ENCODE measurements at regions not wholly inside any gene's neighbourhood (a gene's known extent, or its start where the extent isn't known, plus 50 kb on each side); places are given as distances from the start of the nearest gene placed in this dataset.

DNA sequence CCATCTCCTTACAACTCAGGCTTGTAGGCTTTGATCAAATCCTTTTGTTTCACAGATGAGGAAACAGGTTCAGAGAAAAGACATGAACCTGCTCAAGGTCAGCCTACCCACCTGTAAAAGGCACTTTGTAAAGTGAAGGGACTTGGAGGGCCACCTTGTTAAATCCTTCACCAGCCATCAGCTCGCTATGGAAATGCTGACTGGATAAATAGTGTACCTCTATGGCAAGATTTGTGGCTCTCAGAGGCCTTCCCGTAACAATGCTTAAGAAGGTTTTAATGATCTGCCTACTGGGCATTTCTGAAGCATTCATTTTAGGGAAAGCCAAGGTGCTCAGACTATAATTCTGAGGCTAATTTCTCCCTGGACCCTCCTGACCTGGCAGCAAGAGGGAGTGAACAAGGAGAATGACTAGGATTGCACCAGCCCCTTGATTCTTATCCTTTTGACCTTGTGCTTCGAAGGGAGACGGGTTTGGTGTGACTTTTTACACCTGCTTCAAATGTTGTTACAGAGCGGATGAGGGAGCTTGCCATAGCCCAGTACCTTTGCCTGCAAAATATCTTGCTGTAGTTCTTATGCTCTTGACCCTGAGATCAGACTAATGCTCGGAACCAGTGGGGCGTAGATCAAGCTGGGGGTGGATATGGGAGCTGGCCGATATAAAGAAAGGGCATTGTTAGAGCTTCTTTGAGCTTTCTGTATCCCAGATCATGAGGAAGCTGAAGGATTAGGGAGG, 90.9 kb upstream of the CXCR4 start:
- no peaks in the 10 kb centered on the region for H3K27me3 ChIP-seq (ENCODE audit: control insufficient read depth in 2 of 2, insufficient read depth in 2 of 2, low read length in 2 of 2)
- no peaks in the 10 kb centered on the region for H3K9me3 ChIP-seq (ENCODE audit: control insufficient read depth in 2 of 2, low read length in 2 of 2)
- no peak overlapping the region for H3K27ac ChIP-seq (ENCODE audit: low read depth in 2 of 2, low read length in 2 of 2)
- no peak overlapping the region for H3K9ac ChIP-seq (ENCODE audit: low read depth in 1 of 2, low read length in 2 of 2)
- H3K36me3 ChIP-seq (ENCODE audit: control insufficient read depth in 2 of 2, insufficient read depth in 2 of 2, low read length in 2 of 2), result no peaks in the 10 kb centered on the region
- no peak overlapping the region for H3K4me3 ChIP-seq (ENCODE audit: low read length in 2 of 2)
- H3K4me1 ChIP-seq (ENCODE audit: control insufficient read depth in 2 of 2, insufficient read depth in 2 of 2, low read length in 2 of 2), result no peaks in the 10 kb centered on the region

DNA sequence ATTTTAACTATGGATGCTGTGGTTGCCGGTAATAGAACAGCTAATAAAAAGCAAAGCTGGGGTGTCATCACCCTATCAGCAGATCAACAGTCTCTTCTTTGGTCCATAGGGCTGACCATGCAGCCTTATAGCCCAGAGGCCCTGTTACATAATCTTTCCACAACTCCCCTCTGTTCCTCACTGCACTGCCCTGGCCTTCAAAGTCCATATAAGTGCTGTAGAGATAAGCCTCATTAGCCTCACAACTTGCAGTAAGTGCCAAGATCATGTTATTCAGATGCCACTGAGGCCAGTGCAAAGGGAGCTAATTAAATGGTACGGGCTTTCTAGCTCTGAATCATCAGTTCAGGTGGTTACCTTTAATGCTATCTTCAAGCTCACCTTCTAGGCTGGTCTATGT, 89.7 kb upstream of the CXCR4 start:
- H3K27ac ChIP-seq (ENCODE audit: low read depth in 2 of 2, low read length in 2 of 2), result no peak overlapping the region
- H3K4me1 ChIP-seq (ENCODE audit: control insufficient read depth in 2 of 2, insufficient read depth in 2 of 2, low read length in 2 of 2), result no peaks in the 10 kb centered on the region
- no peaks in the 10 kb centered on the region for H3K36me3 ChIP-seq (ENCODE audit: control insufficient read depth in 2 of 2, insufficient read depth in 2 of 2, low read length in 2 of 2)
- no peaks in the 10 kb centered on the region for H3K27me3 ChIP-seq (ENCODE audit: control insufficient read depth in 2 of 2, insufficient read depth in 2 of 2, low read length in 2 of 2)
- no peaks in the 10 kb centered on the region for H3K9me3 ChIP-seq (ENCODE audit: control insufficient read depth in 2 of 2, low read length in 2 of 2)
- no peak overlapping the region for H3K9ac ChIP-seq (ENCODE audit: low read depth in 1 of 2, low read length in 2 of 2)
- H3K4me3 ChIP-seq (ENCODE audit: low read length in 2 of 2), result no peak overlapping the region

DNA sequence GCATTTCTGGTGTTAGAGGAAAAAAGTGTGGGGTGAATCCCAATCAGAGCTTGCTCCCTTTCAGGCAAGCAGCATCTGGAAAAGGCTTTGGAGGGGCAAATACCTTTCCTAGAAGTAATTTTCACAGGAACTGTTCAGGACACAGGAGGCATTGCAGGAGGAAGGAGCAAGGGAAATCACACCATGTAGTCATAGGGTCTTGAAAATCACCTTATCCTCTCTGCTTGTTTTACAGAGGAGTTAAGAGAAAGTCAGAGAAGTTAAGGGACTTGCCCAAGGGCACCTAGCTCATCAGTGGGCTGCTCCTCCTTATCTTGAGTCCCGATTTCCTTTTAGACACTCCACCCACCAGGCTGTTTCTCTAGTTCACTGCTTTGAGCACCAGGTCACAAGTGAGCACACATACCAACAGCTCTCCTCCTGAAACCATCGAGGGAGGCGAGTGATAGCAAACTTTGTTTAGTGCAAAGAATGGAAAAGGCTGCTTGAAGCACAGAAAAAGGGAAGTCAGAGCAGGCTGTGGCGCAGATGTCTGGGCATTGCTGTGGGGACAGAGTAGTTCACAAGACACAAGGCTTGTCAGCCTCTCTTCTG, 89.2 kb upstream of the CXCR4 start:
- Histone ChIP-seq H3K27ac (ENCODE audit: low read depth in 2 of 2, low read length in 2 of 2) (peak overlapping the region in 1 of 2 donors; percentile 43), H3K9me3 (ENCODE audit: control insufficient read depth in 2 of 2, low read length in 2 of 2) (no peaks in the 10 kb centered on the region), H3K36me3 (ENCODE audit: control insufficient read depth in 2 of 2, insufficient read depth in 2 of 2, low read length in 2 of 2) (no peaks in the 10 kb centered on the region), H3K4me1 (ENCODE audit: control insufficient read depth in 2 of 2, insufficient read depth in 2 of 2, low read length in 2 of 2) (no peaks in the 10 kb centered on the region), H3K27me3 (ENCODE audit: control insufficient read depth in 2 of 2, insufficient read depth in 2 of 2, low read length in 2 of 2) (no peaks in the 10 kb centered on the region), H3K9ac (ENCODE audit: low read depth in 1 of 2, low read length in 2 of 2) (no peak overlapping the region), H3K4me3 (ENCODE audit: low read length in 2 of 2) (no peak overlapping the region)

DNA sequence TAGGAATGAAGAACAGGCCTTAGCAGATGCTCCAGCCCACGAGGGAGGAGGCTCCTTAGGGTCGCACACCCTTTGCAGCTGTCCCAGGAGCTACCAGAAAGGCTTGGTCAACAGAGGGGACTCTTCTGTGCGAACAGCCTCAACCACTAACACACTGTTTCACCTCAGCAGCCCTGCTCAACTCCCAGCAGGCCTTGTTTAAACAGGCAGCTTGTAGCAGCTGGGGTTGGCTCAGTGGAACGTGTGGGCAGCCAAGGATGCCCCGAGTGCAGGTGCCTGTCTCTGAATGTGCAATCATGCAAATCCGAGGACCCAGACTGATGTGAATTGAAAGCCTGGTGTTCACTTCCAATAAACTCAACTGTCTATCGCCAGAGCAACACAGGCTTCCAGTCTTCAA, 88.7 kb upstream of the CXCR4 start:
- Histone ChIP-seq H3K4me3 (ENCODE audit: low read length in 2 of 2) (no peak overlapping the region), H3K9me3 (ENCODE audit: control insufficient read depth in 2 of 2, low read length in 2 of 2) (no peaks in the 10 kb centered on the region), H3K27ac (ENCODE audit: low read depth in 2 of 2, low read length in 2 of 2) (peak overlapping the region in 1 of 2 donors; percentile 43), H3K4me1 (ENCODE audit: control insufficient read depth in 2 of 2, insufficient read depth in 2 of 2, low read length in 2 of 2) (no peaks in the 10 kb centered on the region), H3K9ac (ENCODE audit: low read depth in 1 of 2, low read length in 2 of 2) (no peak overlapping the region), H3K36me3 (ENCODE audit: control insufficient read depth in 2 of 2, insufficient read depth in 2 of 2, low read length in 2 of 2) (no peaks in the 10 kb centered on the region), H3K27me3 (ENCODE audit: control insufficient read depth in 2 of 2, insufficient read depth in 2 of 2, low read length in 2 of 2) (no peaks in the 10 kb centered on the region)

DNA sequence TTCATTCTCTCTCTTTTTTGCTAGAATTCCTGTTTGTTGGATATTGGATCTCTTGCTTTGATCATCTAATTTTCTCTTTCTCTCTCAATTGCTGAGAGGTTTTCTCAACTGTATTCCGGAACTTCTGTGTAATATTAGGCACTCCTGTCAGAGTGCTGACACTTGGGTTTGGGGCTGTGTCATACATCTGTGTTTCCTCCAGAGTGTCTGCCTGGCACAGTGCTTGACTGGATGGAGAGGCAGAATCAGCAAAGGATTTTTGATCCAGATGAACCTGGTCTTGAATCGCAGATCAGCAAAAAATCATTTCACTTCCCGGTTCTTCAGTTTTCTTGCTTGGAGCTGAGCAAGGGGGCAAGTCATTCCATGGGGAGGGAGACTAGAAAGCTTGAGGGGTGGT, 87.7 kb upstream of the CXCR4 start:
- no peak overlapping the region for H3K4me3 ChIP-seq (ENCODE audit: low read length in 2 of 2)
- no peak overlapping the region for H3K9ac ChIP-seq (ENCODE audit: low read depth in 1 of 2, low read length in 2 of 2)
- no peaks in the 10 kb centered on the region for H3K9me3 ChIP-seq (ENCODE audit: control insufficient read depth in 2 of 2, low read length in 2 of 2)
- no peak overlapping the region for H3K27ac ChIP-seq (ENCODE audit: low read depth in 2 of 2, low read length in 2 of 2)
- H3K27me3 ChIP-seq (ENCODE audit: control insufficient read depth in 2 of 2, insufficient read depth in 2 of 2, low read length in 2 of 2), result no peaks in the 10 kb centered on the region
- H3K36me3 ChIP-seq (ENCODE audit: control insufficient read depth in 2 of 2, insufficient read depth in 2 of 2, low read length in 2 of 2), result no peaks in the 10 kb centered on the region
- H3K4me1 ChIP-seq (ENCODE audit: control insufficient read depth in 2 of 2, insufficient read depth in 2 of 2, low read length in 2 of 2), result no peaks in the 10 kb centered on the region

DNA sequence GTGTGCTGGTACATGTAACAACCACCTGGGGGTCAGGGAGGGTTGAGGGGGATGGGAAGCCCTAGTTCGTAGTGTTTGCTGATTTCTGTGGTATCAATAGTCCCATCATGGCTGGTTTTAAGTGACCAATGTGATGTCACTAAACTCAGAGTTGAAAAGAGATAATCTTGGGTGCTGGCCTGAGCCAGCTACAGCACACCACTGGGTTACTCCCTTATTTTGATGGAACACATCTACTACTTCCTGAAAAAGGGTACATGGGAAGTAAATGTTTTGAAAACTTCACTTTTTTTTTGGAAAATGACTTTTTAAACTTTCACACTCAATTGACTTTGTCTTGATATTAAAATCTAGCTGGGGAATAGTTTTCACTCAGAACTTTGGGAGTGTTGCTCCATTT, 87.0 kb upstream of the CXCR4 start:
- Histone ChIP-seq H3K9me3 (ENCODE audit: control insufficient read depth in 2 of 2, low read length in 2 of 2) (no peaks in the 10 kb centered on the region), H3K27me3 (ENCODE audit: control insufficient read depth in 2 of 2, insufficient read depth in 2 of 2, low read length in 2 of 2) (no peaks in the 10 kb centered on the region), H3K27ac (ENCODE audit: low read depth in 2 of 2, low read length in 2 of 2) (no peak overlapping the region), H3K9ac (ENCODE audit: low read depth in 1 of 2, low read length in 2 of 2) (no peak overlapping the region), H3K4me3 (ENCODE audit: low read length in 2 of 2) (no peak overlapping the region), H3K4me1 (ENCODE audit: control insufficient read depth in 2 of 2, insufficient read depth in 2 of 2, low read length in 2 of 2) (no peaks in the 10 kb centered on the region), H3K36me3 (ENCODE audit: control insufficient read depth in 2 of 2, insufficient read depth in 2 of 2, low read length in 2 of 2) (no peaks in the 10 kb centered on the region)

DNA sequence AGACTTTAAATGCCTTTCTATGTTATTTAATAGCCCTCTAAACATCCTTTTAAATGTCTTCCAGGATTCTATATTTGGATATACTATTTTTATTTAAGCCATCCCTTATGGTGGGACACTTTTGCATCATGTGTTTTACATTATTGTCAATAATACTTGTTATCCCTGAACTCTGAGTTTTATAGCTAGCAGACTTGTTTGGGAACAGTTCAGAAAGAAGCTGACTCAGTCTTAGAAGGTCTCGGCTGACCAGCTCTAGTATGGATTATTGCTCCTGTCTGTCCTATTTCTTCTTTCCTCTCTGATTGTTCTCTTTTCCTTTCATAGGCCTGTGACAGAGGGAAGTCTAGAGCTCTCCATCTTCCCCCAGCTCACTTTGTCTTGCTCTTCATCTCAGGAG, 77.3 kb upstream of the CXCR4 start:
- no peak overlapping the region for H3K4me3 ChIP-seq (ENCODE audit: low read length in 2 of 2)
- no peak overlapping the region for H3K27ac ChIP-seq (ENCODE audit: low read depth in 2 of 2, low read length in 2 of 2)
- H3K9me3 ChIP-seq (ENCODE audit: control insufficient read depth in 2 of 2, low read length in 2 of 2), result no peaks in the 10 kb centered on the region
- no peaks in the 10 kb centered on the region for H3K4me1 ChIP-seq (ENCODE audit: control insufficient read depth in 2 of 2, insufficient read depth in 2 of 2, low read length in 2 of 2)
- no peaks in the 10 kb centered on the region for H3K27me3 ChIP-seq (ENCODE audit: control insufficient read depth in 2 of 2, insufficient read depth in 2 of 2, low read length in 2 of 2)
- no peaks in the 10 kb centered on the region for H3K36me3 ChIP-seq (ENCODE audit: control insufficient read depth in 2 of 2, insufficient read depth in 2 of 2, low read length in 2 of 2)
- H3K9ac ChIP-seq (ENCODE audit: low read depth in 1 of 2, low read length in 2 of 2), result no peak overlapping the region

DNA sequence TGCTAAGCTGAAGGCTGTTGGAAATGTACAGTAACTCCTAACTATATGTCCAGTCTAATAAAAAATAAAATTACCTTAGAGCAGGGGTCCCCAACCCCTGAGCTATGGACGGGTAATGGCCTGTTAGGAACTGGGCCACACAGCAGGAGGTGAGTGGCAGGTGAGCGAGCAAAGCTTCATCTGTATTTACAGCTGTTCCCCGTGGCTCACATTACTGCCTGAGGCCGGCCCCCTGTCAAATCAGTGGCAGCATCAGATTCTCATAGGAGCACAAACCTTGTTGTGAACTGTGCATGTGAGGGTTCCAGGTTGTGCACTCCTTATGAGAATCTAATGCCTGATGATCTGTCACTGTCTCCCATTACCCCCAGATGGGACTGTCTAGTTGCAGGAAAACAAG, 73.1 kb upstream of the CXCR4 start:
- Histone ChIP-seq H3K27me3 (ENCODE audit: control insufficient read depth in 2 of 2, insufficient read depth in 2 of 2, low read length in 2 of 2) (no peaks in the 10 kb centered on the region), H3K27ac (ENCODE audit: low read depth in 2 of 2, low read length in 2 of 2) (no peak overlapping the region), H3K4me1 (ENCODE audit: control insufficient read depth in 2 of 2, insufficient read depth in 2 of 2, low read length in 2 of 2) (no peaks in the 10 kb centered on the region), H3K36me3 (ENCODE audit: control insufficient read depth in 2 of 2, insufficient read depth in 2 of 2, low read length in 2 of 2) (no peaks in the 10 kb centered on the region), H3K4me3 (ENCODE audit: low read length in 2 of 2) (no peak overlapping the region), H3K9me3 (ENCODE audit: control insufficient read depth in 2 of 2, low read length in 2 of 2) (no peaks in the 10 kb centered on the region), H3K9ac (ENCODE audit: low read depth in 1 of 2, low read length in 2 of 2) (no peak overlapping the region)

DNA sequence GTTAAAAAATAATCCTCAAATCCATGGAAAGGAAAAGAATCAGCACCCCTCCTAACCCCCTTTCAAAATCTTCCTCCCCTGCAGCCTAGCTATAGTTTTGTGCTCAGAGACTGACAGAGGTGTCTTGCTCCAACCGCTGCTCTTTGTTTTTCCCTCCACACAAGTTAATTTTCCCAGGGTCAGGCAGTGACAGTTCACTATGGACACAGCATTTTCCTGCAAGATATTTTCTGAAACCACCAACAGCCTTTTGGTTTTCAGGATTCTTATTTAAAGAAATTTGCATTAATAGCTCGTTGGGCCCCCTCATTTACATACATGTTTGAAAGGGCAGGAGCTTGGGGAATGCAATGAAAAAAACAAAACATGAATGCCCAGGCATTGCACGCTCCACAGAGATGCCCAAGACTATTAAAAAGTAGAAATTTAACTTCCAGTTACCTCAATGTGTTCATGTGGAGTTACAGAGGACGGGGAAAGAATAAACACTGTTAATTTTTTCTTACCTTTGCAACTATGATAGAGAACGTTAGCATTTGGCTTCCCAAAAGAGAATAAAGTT, 71.4 kb upstream of the CXCR4 start:
- no peak overlapping the region for H3K4me3 ChIP-seq (ENCODE audit: low read length in 2 of 2)
- H3K4me1 ChIP-seq (ENCODE audit: control insufficient read depth in 2 of 2, insufficient read depth in 2 of 2, low read length in 2 of 2), result no peaks in the 10 kb centered on the region
- H3K27ac ChIP-seq (ENCODE audit: low read depth in 2 of 2, low read length in 2 of 2), result no peak overlapping the region
- H3K36me3 ChIP-seq (ENCODE audit: control insufficient read depth in 2 of 2, insufficient read depth in 2 of 2, low read length in 2 of 2), result no peaks in the 10 kb centered on the region
- no peaks in the 10 kb centered on the region for H3K27me3 ChIP-seq (ENCODE audit: control insufficient read depth in 2 of 2, insufficient read depth in 2 of 2, low read length in 2 of 2)
- no peak overlapping the region for H3K9ac ChIP-seq (ENCODE audit: low read depth in 1 of 2, low read length in 2 of 2)
- no peaks in the 10 kb centered on the region for H3K9me3 ChIP-seq (ENCODE audit: control insufficient read depth in 2 of 2, low read length in 2 of 2)

DNA sequence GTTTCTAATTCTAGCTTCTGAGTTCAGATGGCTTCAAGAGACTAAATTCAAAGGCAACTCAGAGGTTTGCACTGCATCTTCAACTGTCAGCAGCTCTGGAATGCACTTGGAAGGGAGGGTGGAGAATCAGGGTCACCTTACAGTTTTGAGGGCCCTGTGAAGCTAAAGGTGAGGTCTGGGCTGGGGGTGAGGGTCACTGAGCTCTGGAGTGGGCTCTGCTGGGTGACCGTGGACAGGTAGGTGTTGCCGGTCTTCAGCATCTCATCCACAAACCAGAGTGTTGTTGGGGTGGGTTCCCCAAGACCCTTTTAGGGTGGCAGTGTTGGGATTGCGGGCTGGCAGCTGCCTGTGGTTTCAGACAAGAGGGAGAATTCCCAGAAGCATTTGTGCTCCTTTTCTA, 70.1 kb upstream of the CXCR4 start:
- Histone ChIP-seq H3K9ac (ENCODE audit: low read depth in 1 of 2, low read length in 2 of 2) (no peak overlapping the region), H3K27ac (ENCODE audit: low read depth in 2 of 2, low read length in 2 of 2) (no peak overlapping the region), H3K9me3 (ENCODE audit: control insufficient read depth in 2 of 2, low read length in 2 of 2) (no peaks in the 10 kb centered on the region), H3K4me3 (ENCODE audit: low read length in 2 of 2) (no peak overlapping the region), H3K27me3 (ENCODE audit: control insufficient read depth in 2 of 2, insufficient read depth in 2 of 2, low read length in 2 of 2) (no peaks in the 10 kb centered on the region), H3K36me3 (ENCODE audit: control insufficient read depth in 2 of 2, insufficient read depth in 2 of 2, low read length in 2 of 2) (no peaks in the 10 kb centered on the region), H3K4me1 (ENCODE audit: control insufficient read depth in 2 of 2, insufficient read depth in 2 of 2, low read length in 2 of 2) (no peaks in the 10 kb centered on the region)

Data from mucosa of rectum (tissue), 2 donors.